ENCODE measurements at regions not wholly inside any gene's neighbourhood (a gene's known extent, or its start where the extent isn't known, plus 50 kb on each side); places are given as distances from the start of the nearest gene placed in this dataset.

- DNase-seq, result no peak
Observed at GRCh38 chr11:19661827-19662226, 50.8 kb upstream of the NAV2 start.

- DNase-seq, result peak; percentile 2
Observed at GRCh38 chr11:19660076-19660475, 52.6 kb upstream of the NAV2 start.

- no peak for DNase-seq
Observed at GRCh38 chr11:19659529-19659928, 53.1 kb upstream of the NAV2 start.

GRCh38 chr11:19658344-19658743 is 54.3 kb upstream of the NAV2 start:
- DNase-seq, result no peak

GRCh38 chr11:19656140-19656541 is 56.5 kb upstream of the NAV2 start:
- no peak for DNase-seq

GRCh38 chr11:19652623-19653375 is 59.8 kb upstream of the NAV2 start:
- DNase-seq, result no peak

- no peak for DNase-seq
Observed at GRCh38 chr11:19651653-19652052, 61.0 kb upstream of the NAV2 start.

GRCh38 chr11:19651028-19651427 is 61.6 kb upstream of the NAV2 start:
- DNase-seq, result no peak

- DNase-seq, result no peak
Observed at GRCh38 chr11:19650467-19650866, 62.2 kb upstream of the NAV2 start.

GRCh38 chr11:19649751-19650150 is 62.9 kb upstream of the NAV2 start:
- DNase-seq, result no peak

GRCh38 chr11:19648321-19648720 is 64.3 kb upstream of the NAV2 start:
- no peak for DNase-seq

GRCh38 chr11:19647816-19648215 is 64.8 kb upstream of the NAV2 start:
- no peak for DNase-seq

GRCh38 chr11:19646921-19647320 is 65.7 kb upstream of the NAV2 start:
- no peak for DNase-seq

GRCh38 chr11:19646308-19646707 is 66.3 kb upstream of the NAV2 start:
- no peak for DNase-seq

GRCh38 chr11:19644316-19644715 is 68.3 kb upstream of the NAV2 start:
- DNase-seq, result no peak

- no peak for DNase-seq
Observed at GRCh38 chr11:19642185-19643158, 70.2 kb upstream of the NAV2 start.

GRCh38 chr11:19639603-19640105 is 73.0 kb upstream of the NAV2 start:
- DNase-seq, result no peak

- DNase-seq, result no peak
Observed at GRCh38 chr11:19635332-19635731, 77.3 kb upstream of the NAV2 start.

- no peak for DNase-seq
Observed at GRCh38 chr11:19633276-19633675, 79.4 kb upstream of the NAV2 start.

- DNase-seq, result no peak
Observed at GRCh38 chr11:19632499-19632834, 80.2 kb upstream of the NAV2 start.

GRCh38 chr11:19631712-19632498 is 80.7 kb upstream of the NAV2 start:
- DNase-seq, result no peak

GRCh38 chr11:19628018-19628417 is 84.6 kb upstream of the NAV2 start:
- DNase-seq, result no peak

GRCh38 chr11:19627566-19627965 is 85.1 kb upstream of the NAV2 start:
- no peak for DNase-seq
